GOT3 (cell line): ENCODE measurements at regions not wholly inside any gene's neighbourhood (a gene's known extent, or its start where the extent isn't known, plus 50 kb on each side); places are given as distances from the start of the nearest gene placed in this dataset.

Source experiments
- DNase-seq: peaks from one replicate; lab custom pipeline; 2025; ENCODE audit warnings: mixed read lengths; lab: John Stamatoyannopoulos, UW

GRCh38 chr6:87908978-87909811, 138.4 kb upstream of the SPACA1 start:
- no peak for DNase-seq

GRCh38 chr6:87907521-87907920, 140.1 kb upstream of the SPACA1 start:
- DNase-seq, result no peak

GRCh38 chr6:87905101-87905641, 142.5 kb upstream of the SPACA1 start:
- DNase-seq, result no peak

GRCh38 chr6:87904011-87904410, 143.6 kb upstream of the SPACA1 start:
- DNase-seq, result no peak

GRCh38 chr6:87903323-87903722, 144.3 kb upstream of the SPACA1 start:
- no peak for DNase-seq

- no peak for DNase-seq
Observed at GRCh38 chr6:87902383-87902782, 145.3 kb upstream of the SPACA1 start.

GRCh38 chr6:87901613-87902012, 146.0 kb upstream of the SPACA1 start:
- no peak for DNase-seq

- no peak for DNase-seq
Observed at GRCh38 chr6:87900160-87900698, 147.4 kb upstream of the SPACA1 start.

- no peak for DNase-seq
Observed at GRCh38 chr6:87899499-87900147, 148.0 kb upstream of the SPACA1 start.

- DNase-seq, result no peak
Observed at GRCh38 chr6:87897663-87898062, 150.0 kb upstream of the SPACA1 start.

- no peak for DNase-seq
Observed at GRCh38 chr6:87897013-87897412, 150.6 kb upstream of the SPACA1 start.

- DNase-seq, result no peak
Observed at GRCh38 chr6:87887266-87887665, 160.4 kb upstream of the SPACA1 start.

GRCh38 chr6:87884203-87884602, 163.4 kb upstream of the SPACA1 start:
- no peak for DNase-seq

GRCh38 chr6:87881342-87881895, 166.2 kb upstream of the SPACA1 start:
- DNase-seq, result no peak

- DNase-seq, result no peak
Observed at GRCh38 chr6:87879132-87879861, 168.3 kb upstream of the SPACA1 start.

- no peak for DNase-seq
Observed at GRCh38 chr6:87875781-87876180, 171.9 kb upstream of the SPACA1 start.

GRCh38 chr6:87873556-87873955, 171.5 kb upstream of the AKIRIN2 start:
- no peak for DNase-seq

- no peak for DNase-seq
Observed at GRCh38 chr6:87870556-87870955, 168.5 kb upstream of the AKIRIN2 start.

GRCh38 chr6:87869064-87869905, 167.3 kb upstream of the AKIRIN2 start:
- DNase-seq, result no peak

GRCh38 chr6:87860902-87861301, 158.9 kb upstream of the AKIRIN2 start:
- no peak for DNase-seq

- DNase-seq, result no peak
Observed at GRCh38 chr6:87858440-87858839, 156.4 kb upstream of the AKIRIN2 start.
